Progenitor cell of endocrine pancreas (in vitro differentiated cells): ENCODE measurements at regions not wholly inside any gene's neighbourhood (a gene's known extent, or its start where the extent isn't known, plus 50 kb on each side); places are given as distances from the start of the nearest gene placed in this dataset.

Source experiments
- DNase-seq: peaks from one replicate; pipeline ENCODE4 v3.0.0; 2021; ENCODE audit warnings: low spot score; ENCODE audit not compliant: unreplicated experiment
- H3K27ac Mint-ChIP-seq: 2 replicates; pipeline ENCODE4 v1.8.0; 2021; ENCODE audit warnings: mild to moderate bottlenecking, moderate library complexity, mixed read lengths
- H3K27me3 Mint-ChIP-seq: 2 replicates; pipeline ENCODE4 v1.8.0; 2021; ENCODE audit warnings: mixed read lengths
- H3K36me3 Mint-ChIP-seq: 2 replicates; pipeline ENCODE4 v1.8.0; 2022; ENCODE audit warnings: mixed read lengths; ENCODE audit not compliant: insufficient read depth
- H3K4me1 Mint-ChIP-seq: 2 replicates; pipeline ENCODE4 v1.8.0; 2021; ENCODE audit warnings: low read depth, mixed read lengths
- H3K4me3 Mint-ChIP-seq: 2 replicates; pipeline ENCODE4 v1.8.0; 2021; ENCODE audit warnings: low read depth, mild to moderate bottlenecking, moderate library complexity, mixed read lengths
- H3K9me3 Mint-ChIP-seq: 2 replicates; pipeline ENCODE4 v1.8.0; 2021; ENCODE audit warnings: low read depth, mixed read lengths
- TF ChIP-seq, protein P1 (sequence below): fragments of 200-600 bp; sonication (generic); IDR thresholded peaks from one replicate; pipeline ENCODE4 v1.5.0; 2021; ENCODE audit warnings: antibody characterized with exemption, mild to moderate bottlenecking; ENCODE audit not compliant: unreplicated experiment

DNA sequence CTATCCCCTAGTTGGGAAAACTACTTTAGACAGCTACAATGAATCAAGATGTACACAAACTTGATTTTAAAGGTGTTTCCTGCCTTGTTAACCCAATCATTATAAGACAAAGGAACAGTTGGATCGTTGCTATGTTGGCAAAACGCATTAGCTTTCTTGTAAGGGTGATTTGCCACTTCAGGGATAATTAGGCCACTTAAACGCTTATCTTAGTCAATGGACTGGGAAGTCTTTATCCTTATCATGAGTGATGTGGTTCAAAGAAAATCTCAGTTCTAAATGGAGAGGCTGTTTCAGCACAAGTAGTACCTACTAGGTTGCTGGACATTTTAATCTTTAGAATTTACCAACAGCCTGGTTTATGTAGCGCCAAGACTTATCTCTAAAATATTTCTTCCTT, 406.1 kb upstream of the MEX3C start:
- Mint-ChIP-seq H3K4me1 (peaks cover 13% of the 10 kb centered on the region), H3K36me3 (no peaks in the 10 kb centered on the region), H3K27ac (peak overlapping the region; percentile 33), H3K9me3 (no peaks in the 10 kb centered on the region), H3K27me3 (peaks cover 29% of the 10 kb centered on the region), H3K4me3 (no peak overlapping the region)
- TF ChIP-seq, protein P1, sequence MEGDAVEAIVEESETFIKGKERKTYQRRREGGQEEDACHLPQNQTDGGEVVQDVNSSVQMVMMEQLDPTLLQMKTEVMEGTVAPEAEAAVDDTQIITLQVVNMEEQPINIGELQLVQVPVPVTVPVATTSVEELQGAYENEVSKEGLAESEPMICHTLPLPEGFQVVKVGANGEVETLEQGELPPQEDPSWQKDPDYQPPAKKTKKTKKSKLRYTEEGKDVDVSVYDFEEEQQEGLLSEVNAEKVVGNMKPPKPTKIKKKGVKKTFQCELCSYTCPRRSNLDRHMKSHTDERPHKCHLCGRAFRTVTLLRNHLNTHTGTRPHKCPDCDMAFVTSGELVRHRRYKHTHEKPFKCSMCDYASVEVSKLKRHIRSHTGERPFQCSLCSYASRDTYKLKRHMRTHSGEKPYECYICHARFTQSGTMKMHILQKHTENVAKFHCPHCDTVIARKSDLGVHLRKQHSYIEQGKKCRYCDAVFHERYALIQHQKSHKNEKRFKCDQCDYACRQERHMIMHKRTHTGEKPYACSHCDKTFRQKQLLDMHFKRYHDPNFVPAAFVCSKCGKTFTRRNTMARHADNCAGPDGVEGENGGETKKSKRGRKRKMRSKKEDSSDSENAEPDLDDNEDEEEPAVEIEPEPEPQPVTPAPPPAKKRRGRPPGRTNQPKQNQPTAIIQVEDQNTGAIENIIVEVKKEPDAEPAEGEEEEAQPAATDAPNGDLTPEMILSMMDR: no peak
- no peak for DNase-seq

DNA sequence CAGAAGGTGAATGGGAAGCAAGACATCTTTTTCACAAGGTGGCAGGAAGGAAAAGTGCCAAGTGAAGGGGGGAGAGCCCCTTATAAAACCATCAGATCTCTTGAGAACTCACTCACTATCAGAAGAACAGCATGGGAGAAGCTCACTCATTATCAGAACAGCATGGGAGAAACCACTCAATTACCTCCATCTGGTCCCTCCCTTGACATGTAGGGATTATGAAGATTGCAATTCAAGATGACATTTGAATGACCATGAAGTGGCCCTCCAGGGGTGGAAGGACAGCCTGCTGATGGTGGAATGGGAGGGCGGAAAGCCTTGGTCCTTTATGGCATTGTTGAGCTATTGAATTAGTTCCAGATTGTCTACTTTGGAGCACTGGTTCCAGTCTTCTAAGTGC, 413.0 kb upstream of the MEX3C start:
- no peak overlapping the region for H3K27ac Mint-ChIP-seq
- no peak for DNase-seq
- no peaks in the 10 kb centered on the region for H3K9me3 Mint-ChIP-seq
- no peaks in the 10 kb centered on the region for H3K36me3 Mint-ChIP-seq
- TF ChIP-seq, protein P1: no peak
- H3K27me3 Mint-ChIP-seq: peaks cover 14% of the 10 kb centered on the region
- H3K4me3 Mint-ChIP-seq: no peak overlapping the region
- H3K4me1 Mint-ChIP-seq: peaks cover 7% of the 10 kb centered on the region

DNA sequence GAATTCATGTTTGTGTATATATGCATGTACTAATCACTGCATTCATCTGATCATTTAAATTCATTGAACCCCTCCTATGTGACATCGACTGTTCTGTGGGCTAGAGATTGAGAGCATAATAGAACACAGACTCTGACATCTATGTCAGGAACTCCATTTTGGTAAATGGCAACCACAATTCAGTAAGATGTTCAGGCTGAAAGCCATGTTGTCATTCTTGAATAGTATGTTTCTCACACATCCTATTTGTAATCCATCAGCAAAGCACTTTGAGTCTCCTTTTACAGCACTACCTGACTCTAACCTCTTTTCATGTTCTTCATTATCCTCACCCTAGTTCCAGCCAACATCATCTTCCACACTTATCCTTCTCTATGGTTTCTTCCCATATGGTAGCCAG, 413.8 kb upstream of the MEX3C start:
- H3K27ac Mint-ChIP-seq: no peak overlapping the region
- H3K27me3 Mint-ChIP-seq: peaks cover 12% of the 10 kb centered on the region
- H3K4me1 Mint-ChIP-seq: peaks cover 7% of the 10 kb centered on the region
- no peaks in the 10 kb centered on the region for H3K36me3 Mint-ChIP-seq
- DNase-seq: no peak
- TF ChIP-seq, protein P1: no peak
- H3K4me3 Mint-ChIP-seq: no peak overlapping the region
- H3K9me3 Mint-ChIP-seq: no peaks in the 10 kb centered on the region

DNA sequence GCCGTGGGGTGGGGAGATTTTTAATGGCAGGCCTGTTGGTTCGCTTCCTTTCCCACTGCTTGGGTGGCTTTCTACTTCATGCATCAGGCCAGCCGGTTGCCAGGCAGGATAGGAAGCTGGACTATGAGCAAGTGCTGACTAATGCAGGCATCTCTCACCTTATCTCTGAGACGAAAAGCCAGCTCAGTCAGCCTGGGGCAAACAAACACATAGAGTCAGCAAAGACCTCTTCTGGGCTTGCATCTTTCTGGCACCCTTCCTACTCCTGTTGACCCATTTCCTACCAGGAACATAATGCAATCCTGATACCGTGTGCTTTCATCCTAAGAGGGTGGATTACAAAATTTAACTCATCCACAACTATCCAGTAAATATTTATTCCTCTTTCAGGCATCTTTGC, 416.6 kb upstream of the MEX3C start:
- Mint-ChIP-seq H3K9me3 (no peaks in the 10 kb centered on the region), H3K27me3 (peaks cover 7% of the 10 kb centered on the region), H3K4me1 (peaks cover 7% of the 10 kb centered on the region), H3K4me3 (no peak overlapping the region), H3K36me3 (no peaks in the 10 kb centered on the region), H3K27ac (no peak overlapping the region)
- TF ChIP-seq, protein P1: no peak
- DNase-seq: no peak

DNA sequence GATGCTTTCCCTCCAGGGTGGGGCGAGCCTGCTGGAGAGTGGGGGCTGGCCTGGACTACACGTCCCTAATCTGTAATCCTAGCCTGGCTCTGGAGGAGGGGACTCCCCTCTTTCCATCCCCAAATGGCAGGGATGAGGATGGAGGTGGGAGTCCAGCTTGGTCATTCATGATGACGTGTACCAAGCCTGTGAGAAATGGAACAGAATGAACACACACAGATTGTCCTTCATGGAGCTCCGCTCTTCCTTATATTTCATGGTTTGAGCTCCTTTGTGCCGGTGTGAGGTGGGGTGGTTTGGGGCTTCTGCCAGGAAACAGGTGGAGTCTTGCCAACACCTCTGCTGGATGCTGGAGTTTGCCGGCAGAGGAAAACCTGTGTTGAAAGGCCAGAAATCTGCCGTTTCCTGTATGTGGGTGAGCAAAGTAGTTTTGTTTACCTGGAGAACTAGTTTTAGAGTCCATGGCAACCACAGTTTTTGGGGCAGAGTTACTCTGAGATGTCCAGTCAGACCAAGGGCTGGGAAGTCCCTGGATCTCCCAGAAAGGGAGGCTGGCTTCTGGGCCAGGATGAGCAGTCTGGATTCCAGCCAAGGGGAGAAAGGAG, 417.6 kb upstream of the MEX3C start:
- Mint-ChIP-seq H3K27ac (no peak overlapping the region), H3K9me3 (no peaks in the 10 kb centered on the region), H3K36me3 (no peaks in the 10 kb centered on the region), H3K27me3 (peaks cover 9% of the 10 kb centered on the region), H3K4me3 (no peak overlapping the region), H3K4me1 (peaks cover 7% of the 10 kb centered on the region)
- DNase-seq: no peak
- TF ChIP-seq, protein P1: no peak
